Left ventricle myocardium inferior (tissue), 1 donor: ENCODE measurements at regions not wholly inside any gene's neighbourhood (a gene's known extent, or its start where the extent isn't known, plus 50 kb on each side); places are given as distances from the start of the nearest gene placed in this dataset.
A peak's percentile ranks its signal among the peaks of the same experiment; 100 is the strongest.

Experiments
- DNase-seq: peaks from one replicate; pipeline ENCODE4 v3.0.0-alpha.2; 2020
- H3K27ac ChIP-seq: fragments of 200-600 bp; replicated peaks from 2 replicates; pipeline ENCODE4 v1.8.0; 2021
- H3K27me3 ChIP-seq: fragments of 200-600 bp; 2 replicates; pipeline ENCODE4 v1.8.0; 2021; ENCODE audit warnings: low read depth
- H3K36me3 ChIP-seq: fragments of 200-600 bp; 2 replicates; pipeline ENCODE4 v1.8.0; 2021
- H3K4me1 ChIP-seq: fragments of 200-600 bp; 2 replicates; pipeline ENCODE4 v1.8.0; 2021
- H3K4me3 ChIP-seq: fragments of 200-600 bp; 2 replicates; pipeline ENCODE4 v1.8.0; 2021; ENCODE audit warnings: mild to moderate bottlenecking, moderate library complexity
- H3K9me3 ChIP-seq: fragments of 200-600 bp; replicated peaks from 2 replicates; pipeline ENCODE4 v1.8.0; 2021
- CTCF ChIP-seq: fragments of 200-600 bp; IDR thresholded peaks from 2 replicates; pipeline ENCODE4 v1.8.0; 2021; ENCODE audit warnings: antibody characterized with exemption, mild to moderate bottlenecking, borderline replicate concordance
- intact Hi-C: fragments of 100-400 bp; cut with micrococcal nuclease; formaldehyde crosslinking; loops from one replicate; pipeline ENCODE4 v1.11.0; 2022
- donor health status: DM: no; HTN: yes; CAD: no; lungs with severe emphysema.

GRCh38 chr21:14737922-14738321 lies 191.8 kb upstream of the SAMSN1 start:
- intact Hi-C loops: no loop called here
- no peak overlapping the region for H3K27ac ChIP-seq
- no peak overlapping the region for H3K4me3 ChIP-seq
- no peaks in the 10 kb centered on the region for H3K4me1 ChIP-seq
- peak; percentile 59 for TF ChIP-seq CTCF
- no peaks in the 10 kb centered on the region for H3K27me3 ChIP-seq
- no peak for DNase-seq
- no peaks in the 10 kb centered on the region for H3K36me3 ChIP-seq
- no peaks in the 10 kb centered on the region for H3K9me3 ChIP-seq

DNA sequence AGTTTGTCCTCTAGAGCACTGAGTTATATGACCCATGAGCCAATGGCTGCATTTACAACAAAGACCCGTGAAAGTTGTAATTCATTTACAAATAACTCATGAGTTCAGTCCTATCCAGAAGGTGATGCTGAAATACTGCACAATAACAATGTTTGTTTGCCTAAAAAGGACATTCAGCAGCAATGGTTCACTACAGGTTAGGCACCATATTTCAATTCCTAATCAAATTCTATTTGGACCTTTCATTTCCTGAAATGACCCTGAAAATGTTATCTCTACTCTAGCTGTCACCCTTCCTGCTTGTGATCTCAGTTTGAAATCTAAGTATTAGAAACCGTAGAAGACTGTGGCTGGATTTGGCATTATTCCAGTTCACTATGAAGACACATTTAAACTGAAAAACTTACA lies 191.2 kb upstream of the SAMSN1 start:
- Histone ChIP-seq H3K27me3 (no peaks in the 10 kb centered on the region), H3K27ac (no peak overlapping the region), H3K9me3 (no peaks in the 10 kb centered on the region), H3K4me1 (no peaks in the 10 kb centered on the region), H3K36me3 (no peaks in the 10 kb centered on the region), H3K4me3 (no peak overlapping the region)
- TF ChIP-seq CTCF: no peak
- no peak for DNase-seq
- intact Hi-C loops: no loop called here

- no peak overlapping the region for H3K4me3 ChIP-seq
- no peaks in the 10 kb centered on the region for H3K9me3 ChIP-seq
- DNase-seq: no peak
- no peak overlapping the region for H3K27ac ChIP-seq
- no peaks in the 10 kb centered on the region for H3K4me1 ChIP-seq
- H3K36me3 ChIP-seq: no peaks in the 10 kb centered on the region
- no peak for TF ChIP-seq CTCF
- H3K27me3 ChIP-seq: no peaks in the 10 kb centered on the region
- intact Hi-C loops: no loop called here
These were observed 190.6 kb upstream of the SAMSN1 start for GRCh38 chr21:14736672-14737071.

- intact Hi-C loops: no loop called here
- Histone ChIP-seq H3K4me1 (no peaks in the 10 kb centered on the region), H3K36me3 (no peaks in the 10 kb centered on the region), H3K27ac (no peak overlapping the region), H3K27me3 (no peaks in the 10 kb centered on the region), H3K4me3 (no peak overlapping the region), H3K9me3 (no peaks in the 10 kb centered on the region)
- DNase-seq: no peak
- TF ChIP-seq CTCF: no peak
These were observed 190.0 kb upstream of the SAMSN1 start for GRCh38 chr21:14736162-14736561.

DNA sequence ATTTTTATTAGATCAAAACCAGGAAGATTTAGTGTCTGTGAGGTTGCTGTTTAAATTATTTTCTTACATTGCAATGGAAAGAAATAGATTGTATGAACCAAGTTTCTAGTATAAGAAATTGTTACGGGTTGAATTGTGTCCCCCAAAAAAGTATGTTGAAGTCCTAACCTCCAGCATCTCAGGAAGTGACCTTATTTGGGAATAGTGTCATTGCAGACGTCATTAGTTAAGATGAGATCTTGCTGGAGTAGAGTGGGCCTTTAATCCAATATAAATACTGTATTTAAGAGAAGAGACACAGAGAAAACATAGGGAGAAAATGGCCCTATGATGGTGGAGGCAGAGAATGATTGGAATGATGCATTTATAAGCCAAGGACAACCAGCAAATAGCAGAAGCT lies 188.7 kb upstream of the SAMSN1 start:
- intact Hi-C loops: no loop called here
- Histone ChIP-seq H3K36me3 (no peaks in the 10 kb centered on the region), H3K27me3 (no peaks in the 10 kb centered on the region), H3K9me3 (no peaks in the 10 kb centered on the region), H3K4me3 (no peak overlapping the region), H3K4me1 (no peaks in the 10 kb centered on the region), H3K27ac (no peak overlapping the region)
- DNase-seq: no peak
- TF ChIP-seq CTCF: no peak

DNA sequence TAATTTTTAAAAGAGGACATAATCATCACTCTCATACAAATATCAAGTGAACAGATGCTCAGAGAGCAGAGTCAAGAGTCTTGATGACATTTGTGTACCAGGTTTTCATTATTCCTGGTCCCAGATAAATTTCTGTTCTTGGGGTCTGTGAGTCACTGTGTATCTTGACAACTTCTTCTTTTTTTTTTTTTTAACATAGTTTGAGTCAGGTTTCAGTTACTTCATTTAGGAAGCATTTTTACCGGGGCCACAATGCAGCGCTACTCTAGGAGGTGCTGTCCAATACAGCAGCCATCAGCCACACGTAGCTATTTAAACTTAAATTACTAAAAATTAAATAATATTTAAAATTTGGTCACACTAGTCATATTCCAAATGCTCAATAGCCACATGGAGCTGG lies 188.1 kb upstream of the SAMSN1 start:
- Histone ChIP-seq H3K9me3 (no peaks in the 10 kb centered on the region), H3K4me1 (no peaks in the 10 kb centered on the region), H3K36me3 (no peaks in the 10 kb centered on the region), H3K27me3 (no peaks in the 10 kb centered on the region), H3K4me3 (no peak overlapping the region), H3K27ac (no peak overlapping the region)
- TF ChIP-seq CTCF: no peak
- no peak for DNase-seq
- intact Hi-C loops: no loop called here
